OCI-LY3 (cell line): ENCODE measurements at regions not wholly inside any gene's neighbourhood (a gene's known extent, or its start where the extent isn't known, plus 50 kb on each side); places are given as distances from the start of the nearest gene placed in this dataset.

Experiments
- EZH2phosphoT487 ChIP-seq: fragments of 200-600 bp; shearing (Covaris generic); IDR thresholded peaks from 2 replicates; pipeline ENCODE4 v1.6.1; 2018; ENCODE audit warnings: antibody characterized with exemption, mixed run types, low read depth
- TF ChIP-seq, protein P1 (sequence below): fragments of 200-600, 300-600 bp; sonication (generic); IDR thresholded peaks from 2 replicates; pipeline ENCODE4 v1.5.1; 2014; ENCODE audit warnings: antibody characterized with exemption, low read length, low read depth

DNA sequence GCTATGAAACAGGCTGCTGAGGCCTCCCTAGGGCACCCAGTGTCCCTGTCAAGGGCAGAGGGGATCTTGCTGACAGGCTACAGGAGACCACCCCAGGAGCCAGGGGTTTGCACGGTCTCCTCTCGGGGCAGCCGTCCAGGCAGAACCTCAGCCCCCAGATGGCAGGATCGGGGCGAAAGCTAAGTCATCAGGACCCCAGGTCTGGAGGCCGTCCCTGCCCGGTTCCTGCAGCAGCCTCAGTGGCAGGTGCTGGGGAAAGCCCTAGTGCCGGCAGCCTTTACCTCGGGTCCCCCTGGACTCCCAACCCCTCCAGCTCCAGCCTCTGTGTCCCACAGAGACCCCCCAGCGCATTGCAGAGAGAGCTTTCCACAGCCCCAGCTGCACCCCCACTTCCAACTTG is 103.8 kb upstream of the C14orf180 start:
- TF ChIP-seq, protein P1, sequence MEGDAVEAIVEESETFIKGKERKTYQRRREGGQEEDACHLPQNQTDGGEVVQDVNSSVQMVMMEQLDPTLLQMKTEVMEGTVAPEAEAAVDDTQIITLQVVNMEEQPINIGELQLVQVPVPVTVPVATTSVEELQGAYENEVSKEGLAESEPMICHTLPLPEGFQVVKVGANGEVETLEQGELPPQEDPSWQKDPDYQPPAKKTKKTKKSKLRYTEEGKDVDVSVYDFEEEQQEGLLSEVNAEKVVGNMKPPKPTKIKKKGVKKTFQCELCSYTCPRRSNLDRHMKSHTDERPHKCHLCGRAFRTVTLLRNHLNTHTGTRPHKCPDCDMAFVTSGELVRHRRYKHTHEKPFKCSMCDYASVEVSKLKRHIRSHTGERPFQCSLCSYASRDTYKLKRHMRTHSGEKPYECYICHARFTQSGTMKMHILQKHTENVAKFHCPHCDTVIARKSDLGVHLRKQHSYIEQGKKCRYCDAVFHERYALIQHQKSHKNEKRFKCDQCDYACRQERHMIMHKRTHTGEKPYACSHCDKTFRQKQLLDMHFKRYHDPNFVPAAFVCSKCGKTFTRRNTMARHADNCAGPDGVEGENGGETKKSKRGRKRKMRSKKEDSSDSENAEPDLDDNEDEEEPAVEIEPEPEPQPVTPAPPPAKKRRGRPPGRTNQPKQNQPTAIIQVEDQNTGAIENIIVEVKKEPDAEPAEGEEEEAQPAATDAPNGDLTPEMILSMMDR = no peak
- TF ChIP-seq EZH2phosphoT487 = no peak
